ENCODE measurements at regions not wholly inside any gene's neighbourhood (a gene's known extent, or its start where the extent isn't known, plus 50 kb on each side); places are given as distances from the start of the nearest gene placed in this dataset.
A peak's percentile ranks its signal among the peaks of the same experiment; 100 is the strongest.

DNA sequence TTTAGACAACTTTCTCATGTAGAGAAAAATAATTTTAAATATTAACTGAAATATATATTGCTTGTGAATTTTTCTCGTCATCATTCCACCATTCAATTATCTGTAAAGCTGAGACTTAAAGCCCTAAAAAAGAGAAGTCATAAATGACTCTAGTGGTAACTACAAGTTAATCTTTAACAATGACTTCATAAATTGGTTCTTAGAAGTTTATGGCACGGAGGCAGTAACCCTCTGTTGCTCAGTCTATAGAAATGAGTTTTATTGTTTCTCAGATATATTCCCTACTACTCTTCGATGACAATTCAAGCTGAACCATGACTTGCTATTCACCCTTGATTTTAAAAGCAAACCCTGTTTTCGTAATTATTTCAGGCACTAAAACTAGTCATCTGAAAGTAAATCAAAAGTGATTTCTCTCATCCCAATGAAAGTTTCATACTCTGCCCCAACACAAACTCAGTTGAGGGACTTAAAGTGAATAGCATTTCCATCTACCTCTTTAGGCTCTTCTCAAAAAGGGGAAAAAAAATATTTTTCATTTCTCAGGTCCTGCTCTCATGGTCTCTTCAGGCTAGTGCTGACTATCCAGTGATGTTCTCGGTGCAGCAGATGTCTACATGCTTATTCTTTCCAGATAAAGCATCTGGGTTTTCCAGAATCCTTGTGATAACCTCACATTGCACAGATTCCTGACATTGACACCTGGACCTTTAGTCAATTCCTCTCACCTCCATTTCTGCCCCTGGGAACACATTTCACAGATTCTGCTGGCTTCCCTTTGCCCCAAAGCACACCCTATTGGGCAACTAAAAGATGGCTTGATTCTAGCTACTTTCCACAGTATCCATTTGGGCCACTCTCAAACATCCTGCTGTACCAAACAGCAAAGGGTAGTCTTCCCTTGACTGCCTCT, 207.8 kb upstream of the LRATD1 start:
- FAIRE-seq: no peak
- DNase-seq (ENCODE audit: insufficient read length, low spot score): no peak
- TF ChIP-seq POLR2A (IDR thresholded peaks at IDR 0.05; ENCODE audit: low read depth, low read length): no peak

DNA sequence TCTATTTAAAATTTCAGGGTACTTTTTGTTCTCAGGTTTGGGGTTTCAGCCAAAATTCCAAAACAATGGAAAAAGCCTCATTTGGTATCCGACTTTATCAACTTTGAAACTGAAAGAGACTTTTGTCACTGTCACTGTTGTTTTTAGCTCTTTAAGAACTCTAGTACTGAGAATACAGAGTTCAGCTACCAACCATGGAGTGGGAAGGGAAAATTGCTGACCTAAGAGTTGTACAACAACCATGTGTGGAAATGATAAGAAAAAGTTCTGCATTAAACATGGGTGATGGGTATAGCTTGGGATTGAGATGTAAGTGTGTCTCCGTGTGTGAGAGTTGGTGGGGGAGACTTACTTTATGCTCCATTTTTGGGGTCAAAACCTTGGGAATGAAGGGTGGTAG, 206.6 kb upstream of the LRATD1 start:
- DNase-seq (ENCODE audit: insufficient read length, low spot score): no peak
- TF ChIP-seq POLR2A (IDR thresholded peaks at IDR 0.05; ENCODE audit: low read depth, low read length): no peak
- FAIRE-seq: no peak

DNA sequence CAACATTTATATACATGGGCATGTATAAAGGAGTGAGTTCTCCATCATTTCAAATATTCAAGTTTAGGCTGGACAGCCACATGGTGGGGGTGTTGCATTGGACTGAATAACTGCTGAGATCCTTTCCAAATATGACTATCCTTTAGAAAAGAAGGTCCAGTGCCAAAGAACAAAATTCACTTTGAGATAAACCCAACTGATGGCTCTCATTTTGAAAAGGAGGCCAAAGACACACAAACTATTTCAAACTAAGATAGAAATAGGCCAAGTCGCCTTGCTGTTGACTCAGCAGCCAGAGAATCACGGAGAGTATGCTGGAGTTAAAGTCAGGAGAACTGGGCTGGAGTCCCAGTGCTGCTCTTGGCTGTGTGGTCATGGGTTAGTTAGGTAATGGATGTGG, 204.5 kb upstream of the LRATD1 start:
- no peak for DNase-seq (ENCODE audit: insufficient read length, low spot score)
- TF ChIP-seq POLR2A (IDR thresholded peaks at IDR 0.05; ENCODE audit: low read depth, low read length): no peak
- FAIRE-seq: no peak

DNA sequence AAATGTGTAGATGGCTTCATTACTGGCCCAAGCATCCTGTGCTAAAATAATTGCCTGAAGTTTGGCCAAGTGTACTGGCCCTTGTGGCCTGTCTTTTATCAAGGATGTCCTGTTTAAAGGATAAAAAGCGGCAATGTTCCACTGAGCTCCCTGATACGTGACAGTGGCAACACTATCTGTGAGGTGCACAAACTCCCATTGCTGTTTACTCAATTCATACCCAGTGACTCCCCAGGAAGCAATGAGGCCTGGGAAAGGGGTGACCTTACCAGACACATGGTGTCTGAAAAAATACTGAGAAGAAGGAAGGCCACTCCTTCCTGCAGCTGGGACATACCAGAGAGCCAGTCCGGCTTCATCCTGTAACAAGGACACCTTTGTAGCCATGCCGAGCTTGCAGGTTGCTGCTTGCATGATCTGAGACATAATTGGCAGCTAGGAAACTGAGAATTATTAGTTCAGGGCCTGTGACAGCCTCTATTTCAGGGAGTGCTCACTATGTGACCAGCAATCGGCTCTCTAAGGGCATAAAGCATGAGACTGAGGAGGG, 198.5 kb upstream of the LRATD1 start:
- DNase-seq (ENCODE audit: insufficient read length, low spot score) (no peak), FAIRE-seq (no peak)
- no peak for TF ChIP-seq POLR2A (IDR thresholded peaks at IDR 0.05; ENCODE audit: low read depth, low read length)

DNA sequence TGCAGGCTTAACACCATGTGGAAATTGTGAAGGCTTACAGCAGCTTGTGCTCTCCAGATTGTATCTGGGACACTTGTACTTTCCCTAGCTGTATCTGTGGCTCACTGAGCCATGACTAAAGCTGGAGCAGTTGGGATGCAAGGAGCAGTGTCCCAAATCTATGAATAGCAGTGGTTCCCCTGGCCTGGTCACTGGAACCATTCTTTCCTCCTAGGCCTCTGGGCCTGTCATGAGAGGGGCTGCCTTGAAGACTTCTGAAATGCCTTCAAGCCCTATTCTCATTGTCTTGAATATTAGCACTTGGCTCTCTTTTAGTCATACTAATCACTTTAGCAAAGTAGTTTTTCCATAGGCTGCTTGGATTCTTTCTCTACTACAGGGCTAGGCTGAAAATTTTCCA, 186.8 kb upstream of the LRATD1 start:
- DNase-seq (ENCODE audit: insufficient read length, low spot score) (no peak), FAIRE-seq (no peak)
- no peak for TF ChIP-seq POLR2A (IDR thresholded peaks at IDR 0.05; ENCODE audit: low read depth, low read length)

DNA sequence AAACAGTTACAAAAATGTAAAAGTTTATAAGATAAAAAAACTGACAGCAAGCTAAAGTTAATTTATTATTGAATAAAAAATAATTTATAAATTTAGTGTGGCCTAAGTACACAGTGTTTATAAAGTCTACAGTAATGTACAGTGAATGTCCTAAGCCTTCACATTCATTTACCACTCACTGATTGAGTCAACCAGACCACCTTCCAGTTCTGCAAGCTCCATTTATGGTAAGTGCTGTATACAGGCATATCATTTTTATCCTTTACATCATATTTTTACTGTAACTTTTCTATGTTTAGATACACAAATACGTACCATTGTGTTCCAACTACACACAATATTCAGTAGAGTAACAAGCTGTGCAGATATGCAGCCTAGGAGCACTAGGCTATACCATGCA, 184.2 kb upstream of the LRATD1 start:
- no peak for FAIRE-seq
- DNase-seq (ENCODE audit: insufficient read length, low spot score): no peak
- TF ChIP-seq POLR2A (IDR thresholded peaks at IDR 0.05; ENCODE audit: low read depth, low read length): no peak

DNA sequence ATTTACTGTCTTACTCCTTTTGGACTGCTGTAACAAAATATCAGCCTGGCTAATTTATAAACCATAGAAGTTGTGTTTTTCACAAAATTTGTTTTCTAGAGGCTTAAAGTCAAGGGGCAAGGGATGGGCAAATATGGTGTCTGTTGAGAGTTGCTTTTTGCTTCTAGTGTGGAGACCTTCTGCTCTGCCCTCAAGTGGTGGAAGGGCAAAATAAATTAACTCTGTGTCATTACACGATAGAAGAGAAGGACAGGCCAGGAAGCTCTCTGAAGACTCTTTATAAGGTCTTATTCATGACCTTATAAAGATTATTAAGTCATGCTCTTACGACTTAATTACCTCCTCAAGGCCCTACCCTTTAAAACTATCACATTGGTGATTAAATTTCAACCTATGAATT, 181.2 kb upstream of the LRATD1 start:
- FAIRE-seq (no peak), DNase-seq (ENCODE audit: insufficient read length, low spot score) (no peak)
- TF ChIP-seq POLR2A (IDR thresholded peaks at IDR 0.05; ENCODE audit: low read depth, low read length): no peak

DNA sequence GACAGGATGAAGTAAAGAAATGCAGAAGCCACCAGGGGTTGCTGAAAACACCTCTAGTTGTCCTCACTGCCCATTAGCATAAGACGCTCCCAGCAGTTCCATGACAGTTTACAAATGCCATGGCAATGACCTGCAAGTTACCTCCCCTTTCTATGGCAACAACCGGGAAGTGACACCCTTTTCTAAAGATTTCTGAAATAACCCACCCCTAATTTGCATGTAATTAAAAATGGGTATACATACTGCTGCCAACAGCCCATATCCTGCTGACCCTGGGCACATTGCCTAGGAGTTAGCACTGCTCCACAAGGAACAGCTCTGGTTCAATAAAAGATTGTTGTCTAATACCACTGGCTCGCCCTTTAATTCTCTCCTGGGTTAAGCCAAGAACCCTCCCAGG, 178.3 kb upstream of the LRATD1 start:
- FAIRE-seq: no peak
- no peak for DNase-seq (ENCODE audit: insufficient read length, low spot score)
- no peak for TF ChIP-seq POLR2A (IDR thresholded peaks at IDR 0.05; ENCODE audit: low read depth, low read length)

DNA sequence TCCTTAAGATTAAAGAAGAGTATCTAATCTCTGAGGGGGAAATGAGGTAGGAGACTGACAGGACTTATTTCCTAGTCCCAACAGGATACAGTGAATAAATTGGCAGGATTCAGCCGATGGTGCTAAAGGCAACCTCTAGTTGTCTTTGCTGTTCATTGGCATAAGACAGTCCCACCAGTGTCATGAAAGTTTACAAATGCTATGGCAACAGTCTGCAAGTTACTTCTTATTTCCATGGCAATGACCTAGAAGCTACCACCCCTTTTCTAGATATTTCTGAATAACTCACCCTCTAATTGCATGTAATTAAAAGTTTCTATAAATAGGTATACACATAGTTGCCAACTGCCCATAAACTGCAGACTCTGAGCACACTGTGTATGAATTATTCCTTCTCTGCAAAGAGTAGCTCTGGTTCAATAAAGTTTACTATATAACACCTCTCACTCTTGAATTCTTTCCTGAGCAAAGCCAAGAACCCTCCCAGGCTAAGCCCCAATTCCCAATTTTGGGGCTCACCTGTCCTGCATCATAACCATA, 172.7 kb upstream of the LRATD1 start:
- DNase-seq (ENCODE audit: insufficient read length, low spot score) (no peak), FAIRE-seq (no peak)
- TF ChIP-seq POLR2A (IDR thresholded peaks at IDR 0.05; ENCODE audit: low read depth, low read length): no peak

DNA sequence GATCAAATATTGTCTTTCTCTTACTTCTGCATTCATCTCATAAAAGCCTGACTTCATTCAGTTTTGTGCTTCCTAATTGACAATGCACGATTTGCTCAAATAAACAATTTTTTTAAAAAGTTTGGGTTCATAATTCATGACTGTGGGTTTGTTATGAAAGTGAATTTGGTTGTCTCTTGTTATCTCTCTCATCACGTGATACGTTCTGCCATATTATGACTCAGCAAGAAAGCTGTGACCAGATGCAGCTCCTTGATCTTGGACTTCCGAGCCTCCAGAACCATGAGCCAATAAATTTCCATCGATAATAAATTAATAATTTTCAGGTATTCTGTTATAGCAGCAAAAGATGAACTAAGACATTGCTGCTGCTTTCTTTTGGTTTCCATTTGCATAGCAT, 156.5 kb upstream of the LRATD1 start:
- DNase-seq (ENCODE audit: insufficient read length, low spot score) (no peak), FAIRE-seq (no peak)
- no peak for TF ChIP-seq POLR2A (IDR thresholded peaks at IDR 0.05; ENCODE audit: low read depth, low read length)

DNA sequence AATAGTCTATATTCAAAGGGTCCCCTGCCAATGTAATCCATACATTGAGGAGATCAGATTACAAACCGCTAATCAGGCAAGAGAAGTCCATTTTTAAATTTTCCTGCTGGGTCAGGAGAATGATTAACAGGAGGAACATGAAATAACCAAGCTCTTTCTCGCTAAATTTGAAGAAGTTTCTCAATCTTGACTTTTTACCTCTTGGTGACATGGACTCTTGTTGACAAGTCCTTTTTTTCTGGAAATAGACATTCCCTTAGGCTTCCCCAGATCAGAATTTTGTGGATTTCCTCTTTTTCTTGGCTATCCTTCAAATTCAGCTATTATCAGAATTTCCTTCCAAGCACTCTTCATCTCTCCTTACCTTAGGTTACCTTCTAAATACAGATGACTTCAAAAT, 153.0 kb upstream of the LRATD1 start:
- TF ChIP-seq POLR2A (IDR thresholded peaks at IDR 0.05; ENCODE audit: low read depth, low read length): no peak
- FAIRE-seq: no peak

DNA sequence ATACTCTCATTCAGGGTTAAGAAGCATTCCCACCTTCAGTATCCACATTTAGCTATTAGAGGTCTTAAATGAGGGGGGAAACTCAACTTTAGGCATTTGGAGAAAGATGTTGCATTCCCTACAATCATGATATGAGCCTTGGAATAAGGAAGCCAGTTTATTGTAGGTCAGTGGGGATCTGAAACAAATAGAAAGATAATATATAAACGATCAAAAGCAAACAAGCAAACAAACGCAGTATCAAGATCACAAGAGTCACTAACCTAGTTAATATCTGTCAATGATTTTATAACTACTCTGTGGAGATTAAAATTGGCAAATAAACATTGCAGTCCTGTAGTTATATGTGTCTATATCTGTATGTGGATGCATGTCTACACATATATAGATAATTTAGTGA, 152.4 kb upstream of the LRATD1 start:
- FAIRE-seq (no peak), DNase-seq (ENCODE audit: insufficient read length, low spot score) (no peak)
- TF ChIP-seq POLR2A (IDR thresholded peaks at IDR 0.05; ENCODE audit: low read depth, low read length): no peak

More for the DNA sequence above, 153.0 kb upstream of the LRATD1 start:
- no peak for DNase-seq (ENCODE audit: insufficient read length, low spot score)

DNA sequence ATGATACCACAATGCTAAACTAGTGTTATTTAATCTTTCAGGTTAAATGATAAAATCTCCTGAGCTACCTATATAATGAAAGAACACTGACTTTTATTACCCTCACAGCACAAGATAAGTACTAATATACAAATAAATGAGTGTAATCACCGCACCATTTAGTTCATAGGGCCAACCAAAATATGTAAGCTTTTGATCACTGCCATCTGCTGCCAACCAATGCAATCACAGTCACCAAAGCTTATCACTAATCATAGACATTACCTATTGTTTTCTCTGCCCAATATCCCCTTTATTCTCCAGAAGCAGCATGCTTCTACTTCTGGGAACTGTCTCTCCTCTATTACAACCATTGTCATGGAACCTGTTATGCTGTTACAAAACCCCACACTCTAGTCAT, 151.6 kb upstream of the LRATD1 start:
- TF ChIP-seq POLR2A (IDR thresholded peaks at IDR 0.05; ENCODE audit: low read depth, low read length): no peak
- DNase-seq (ENCODE audit: insufficient read length, low spot score) (no peak), FAIRE-seq (no peak)

DNA sequence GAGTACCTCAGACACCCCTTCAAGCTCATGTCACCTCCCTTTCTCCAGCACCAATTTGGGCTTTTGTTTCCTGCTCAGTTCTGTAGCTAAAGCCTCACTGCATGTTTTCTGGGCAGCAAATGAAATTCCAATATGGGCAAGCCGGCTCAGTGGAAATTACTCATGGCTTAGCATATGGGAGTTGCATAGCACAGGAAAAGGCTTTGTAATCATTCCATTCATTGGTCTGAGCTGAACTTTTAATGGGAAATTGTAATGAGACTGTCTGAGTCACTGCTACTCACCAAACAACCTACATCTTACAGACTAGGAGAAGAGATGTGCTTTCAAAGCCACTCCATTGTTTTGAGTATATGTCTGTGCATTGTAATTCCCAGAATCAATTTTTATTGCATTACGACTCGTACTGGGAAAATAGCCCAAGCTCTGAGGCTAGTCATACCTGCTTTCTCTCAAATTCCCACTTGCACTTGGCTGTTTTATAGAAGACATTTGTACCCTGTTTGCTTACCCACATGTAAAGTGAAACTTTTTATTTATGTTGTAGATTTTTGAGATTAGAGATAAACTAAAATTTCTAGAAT, 139.5 kb upstream of the LRATD1 start:
- no peak for TF ChIP-seq POLR2A (IDR thresholded peaks at IDR 0.05; ENCODE audit: low read depth, low read length)
- FAIRE-seq (peak; percentile 98), DNase-seq (ENCODE audit: insufficient read length, low spot score) (peak; percentile 36)
